C4-2B (cell line): ENCODE measurements at regions not wholly inside any gene's neighbourhood (a gene's known extent, or its start where the extent isn't known, plus 50 kb on each side); places are given as distances from the start of the nearest gene placed in this dataset.

Experiments used
- CTCF ChIP-seq: fragments of 450-650 bp; conservative IDR thresholded peaks from 2 replicates; pipeline ENCODE4 v1.5.1; 2017; ENCODE audit warnings: mild to moderate bottlenecking
- ZFX ChIP-seq: fragments of 450-650 bp; IDR thresholded peaks from 2 replicates; pipeline ENCODE4 v1.6.1; 2017

DNA sequence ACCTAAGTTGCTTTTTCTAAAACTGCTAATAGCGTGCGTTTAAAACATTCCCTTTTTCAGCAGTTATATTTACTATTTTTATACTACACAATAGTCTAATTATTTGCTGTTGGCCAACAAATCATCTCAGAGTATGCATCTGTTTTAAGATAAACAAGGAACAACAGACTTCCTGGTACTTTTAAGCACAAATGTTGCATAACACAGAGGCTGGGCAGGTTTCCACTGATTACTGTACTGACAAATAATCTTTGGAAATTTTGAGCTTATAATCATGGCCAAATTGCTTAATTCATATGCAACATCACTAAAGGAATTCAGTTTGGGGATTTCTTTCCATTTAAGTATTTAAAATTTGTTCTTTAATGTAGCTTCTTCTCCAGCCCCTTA is 737.4 kb upstream of the SALL3 start:
- TF ChIP-seq CTCF (no peak), ZFX (no peak)
